ENCODE measurements at regions not wholly inside any gene's neighbourhood (a gene's known extent, or its start where the extent isn't known, plus 50 kb on each side); places are given as distances from the start of the nearest gene placed in this dataset.

GRCh38 chr13:94928127-94928775 is 215.9 kb upstream of the SOX21 start:
- TF ChIP-seq, protein P1, sequence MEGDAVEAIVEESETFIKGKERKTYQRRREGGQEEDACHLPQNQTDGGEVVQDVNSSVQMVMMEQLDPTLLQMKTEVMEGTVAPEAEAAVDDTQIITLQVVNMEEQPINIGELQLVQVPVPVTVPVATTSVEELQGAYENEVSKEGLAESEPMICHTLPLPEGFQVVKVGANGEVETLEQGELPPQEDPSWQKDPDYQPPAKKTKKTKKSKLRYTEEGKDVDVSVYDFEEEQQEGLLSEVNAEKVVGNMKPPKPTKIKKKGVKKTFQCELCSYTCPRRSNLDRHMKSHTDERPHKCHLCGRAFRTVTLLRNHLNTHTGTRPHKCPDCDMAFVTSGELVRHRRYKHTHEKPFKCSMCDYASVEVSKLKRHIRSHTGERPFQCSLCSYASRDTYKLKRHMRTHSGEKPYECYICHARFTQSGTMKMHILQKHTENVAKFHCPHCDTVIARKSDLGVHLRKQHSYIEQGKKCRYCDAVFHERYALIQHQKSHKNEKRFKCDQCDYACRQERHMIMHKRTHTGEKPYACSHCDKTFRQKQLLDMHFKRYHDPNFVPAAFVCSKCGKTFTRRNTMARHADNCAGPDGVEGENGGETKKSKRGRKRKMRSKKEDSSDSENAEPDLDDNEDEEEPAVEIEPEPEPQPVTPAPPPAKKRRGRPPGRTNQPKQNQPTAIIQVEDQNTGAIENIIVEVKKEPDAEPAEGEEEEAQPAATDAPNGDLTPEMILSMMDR (IDR thresholded peaks at IDR 0.05; ENCODE audit: unreplicated experiment), result no peak
- H3K27ac Mint-ChIP-seq (ENCODE audit: unreplicated experiment), result no peak overlapping the region
- H3K4me1 Mint-ChIP-seq (ENCODE audit: unreplicated experiment), result no peaks in the 10 kb centered on the region
- H3K36me3 Mint-ChIP-seq (ENCODE audit: low read depth, unreplicated experiment), result no peaks in the 10 kb centered on the region
- no peaks in the 10 kb centered on the region for H3K9me3 Mint-ChIP-seq (ENCODE audit: unreplicated experiment)
- no peak overlapping the region for H3K4me3 Mint-ChIP-seq (ENCODE audit: unreplicated experiment)
- no peaks in the 10 kb centered on the region for H3K27me3 Mint-ChIP-seq (ENCODE audit: unreplicated experiment)
- no peak for DNase-seq (ENCODE audit: low spot score)

GRCh38 chr13:94925263-94925662 is 212.9 kb upstream of the SOX21 start:
- TF ChIP-seq, protein P1 (IDR thresholded peaks at IDR 0.05; ENCODE audit: unreplicated experiment), result no peak
- Mint-ChIP-seq H3K36me3 (ENCODE audit: low read depth, unreplicated experiment) (no peaks in the 10 kb centered on the region), H3K4me3 (ENCODE audit: unreplicated experiment) (no peak overlapping the region), H3K27ac (ENCODE audit: unreplicated experiment) (no peak overlapping the region), H3K4me1 (ENCODE audit: unreplicated experiment) (no peaks in the 10 kb centered on the region), H3K9me3 (ENCODE audit: unreplicated experiment) (no peaks in the 10 kb centered on the region), H3K27me3 (ENCODE audit: unreplicated experiment) (no peaks in the 10 kb centered on the region)
- DNase-seq (ENCODE audit: low spot score), result no peak

- Mint-ChIP-seq H3K36me3 (ENCODE audit: low read depth, unreplicated experiment) (no peaks in the 10 kb centered on the region), H3K27me3 (ENCODE audit: unreplicated experiment) (no peaks in the 10 kb centered on the region), H3K4me3 (ENCODE audit: unreplicated experiment) (no peak overlapping the region), H3K4me1 (ENCODE audit: unreplicated experiment) (no peaks in the 10 kb centered on the region), H3K27ac (ENCODE audit: unreplicated experiment) (no peak overlapping the region), H3K9me3 (ENCODE audit: unreplicated experiment) (no peaks in the 10 kb centered on the region)
- DNase-seq (ENCODE audit: low spot score), result no peak
- TF ChIP-seq, protein P1 (IDR thresholded peaks at IDR 0.05; ENCODE audit: unreplicated experiment), result no peak
Measured at GRCh38 chr13:94921181-94921580, 208.8 kb upstream of the SOX21 start.

- TF ChIP-seq, protein P1 (IDR thresholded peaks at IDR 0.05; ENCODE audit: unreplicated experiment), result no peak
- no peak overlapping the region for H3K27ac Mint-ChIP-seq (ENCODE audit: unreplicated experiment)
- DNase-seq (ENCODE audit: low spot score), result no peak
- no peaks in the 10 kb centered on the region for H3K9me3 Mint-ChIP-seq (ENCODE audit: unreplicated experiment)
- no peak overlapping the region for H3K4me3 Mint-ChIP-seq (ENCODE audit: unreplicated experiment)
- H3K36me3 Mint-ChIP-seq (ENCODE audit: low read depth, unreplicated experiment), result no peaks in the 10 kb centered on the region
- H3K27me3 Mint-ChIP-seq (ENCODE audit: unreplicated experiment), result no peaks in the 10 kb centered on the region
- H3K4me1 Mint-ChIP-seq (ENCODE audit: unreplicated experiment), result no peaks in the 10 kb centered on the region
Measured at GRCh38 chr13:94920578-94920977, 208.2 kb upstream of the SOX21 start.

DNA sequence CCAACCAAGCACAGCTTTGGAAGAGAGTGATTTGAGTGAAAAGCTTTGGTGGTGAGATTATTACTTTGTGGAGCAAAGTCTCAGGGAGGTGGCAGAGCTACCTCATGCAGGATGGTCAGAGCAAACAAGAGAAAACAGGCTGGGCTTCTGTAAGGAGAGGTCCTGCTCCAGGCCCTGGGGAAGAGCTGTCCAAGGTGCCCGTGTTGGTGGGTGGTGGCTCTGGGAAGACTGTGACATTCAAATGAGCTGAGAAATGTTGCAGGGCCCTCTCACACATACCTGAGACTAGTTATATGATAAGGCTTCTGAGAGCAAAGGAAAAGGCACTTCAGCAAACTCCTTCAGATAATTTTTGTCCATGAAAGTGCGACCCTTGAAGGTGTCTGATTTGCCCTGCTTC is 205.5 kb upstream of the SOX21 start:
- TF ChIP-seq, protein P1 (IDR thresholded peaks at IDR 0.05; ENCODE audit: unreplicated experiment), result no peak
- no peaks in the 10 kb centered on the region for H3K27me3 Mint-ChIP-seq (ENCODE audit: unreplicated experiment)
- no peaks in the 10 kb centered on the region for H3K4me1 Mint-ChIP-seq (ENCODE audit: unreplicated experiment)
- no peaks in the 10 kb centered on the region for H3K36me3 Mint-ChIP-seq (ENCODE audit: low read depth, unreplicated experiment)
- no peak overlapping the region for H3K4me3 Mint-ChIP-seq (ENCODE audit: unreplicated experiment)
- no peak overlapping the region for H3K27ac Mint-ChIP-seq (ENCODE audit: unreplicated experiment)
- no peaks in the 10 kb centered on the region for H3K9me3 Mint-ChIP-seq (ENCODE audit: unreplicated experiment)
- DNase-seq (ENCODE audit: low spot score), result peak; percentile 18

Data from endothelial cell (in vitro differentiated cells).